Activated CD8-positive, alpha-beta T cell treated with anti-CD3 and anti-CD28 coated beads, Interleukin-2, amount 10 ng/mL, durations not matched to agents 7 days and 5 days (primary cell): ENCODE measurements at regions not wholly inside any gene's neighbourhood (a gene's known extent, or its start where the extent isn't known, plus 50 kb on each side); places are given as distances from the start of the nearest gene placed in this dataset.
A peak's percentile ranks its signal among the peaks of the same experiment; 100 is the strongest.

Source experiments
- ATAC-seq: fragments of 150-1000 bp; cut with Tn5 transposase; one replicate; pipeline ENCODE4 v1.10.0; 2021; ENCODE audit warnings: moderate library complexity
- CTCF ChIA-PET: fragments of 350-600 bp; sonication (Branson Sonifier 250); formaldehyde crosslinking; loops from one replicate; lab custom pipeline; 2021; ENCODE audit warnings: antibody characterized with exemption; lab: Charles Lee
- POLR2A ChIA-PET: fragments of 350-600 bp; sonication (Branson Sonifier 250); formaldehyde crosslinking; loops from one replicate; lab custom pipeline; 2021; ENCODE audit warnings: antibody characterized with exemption; lab: Charles Lee
- DNase-seq: peaks from one replicate; pipeline ENCODE4 v3.0.0-alpha.2; 2020
- H3K27ac Mint-ChIP-seq: one replicate; pipeline ENCODE4 v1.8.0; 2021; ENCODE audit warnings: mild to moderate bottlenecking, mixed read lengths
- H3K27me3 Mint-ChIP-seq: one replicate; pipeline ENCODE4 v1.8.0; 2021; ENCODE audit warnings: low read depth, mixed read lengths
- H3K36me3 Mint-ChIP-seq: one replicate; pipeline ENCODE4 v1.8.0; 2021; ENCODE audit warnings: low read depth, mixed read lengths
- H3K4me1 Mint-ChIP-seq: one replicate; pipeline ENCODE4 v1.8.0; 2021; ENCODE audit warnings: low read depth, mixed read lengths
- H3K4me3 Mint-ChIP-seq: one replicate; pipeline ENCODE4 v1.8.0; 2021; ENCODE audit warnings: mild to moderate bottlenecking, mixed read lengths
- H3K9me3 Mint-ChIP-seq: one replicate; pipeline ENCODE4 v1.8.0; 2022; ENCODE audit warnings: mixed read lengths; ENCODE audit not compliant: insufficient read depth

GRCh38 chr14:22699801-22700564, 55.8 kb upstream of the OR6J1 start:
- CTCF ChIA-PET = no interaction called here
- peaks cover 42% of the 10 kb centered on the region for H3K27me3 Mint-ChIP-seq
- DNase-seq (no peak), ATAC-seq (no peak)
- no peak overlapping the region for H3K27ac Mint-ChIP-seq
- no peak overlapping the region for H3K4me3 Mint-ChIP-seq
- no peaks in the 10 kb centered on the region for H3K4me1 Mint-ChIP-seq
- no peaks in the 10 kb centered on the region for H3K36me3 Mint-ChIP-seq
- POLR2A ChIA-PET = no interaction called here
- H3K9me3 Mint-ChIP-seq = no peaks in the 10 kb centered on the region

- CTCF ChIA-PET = interaction anchor here (0.6 kb wide), 1 partner anchor 110 kb away, joined by 3 read pairs; no protein-coding TSS in a partner anchor
- ATAC-seq = no peak
- H3K4me3 Mint-ChIP-seq = peak overlapping the region; percentile 85
- H3K27ac Mint-ChIP-seq = no peak overlapping the region
- H3K27me3 Mint-ChIP-seq = peaks cover 11% of the 10 kb centered on the region
- POLR2A ChIA-PET = interaction anchor here (0.7 kb wide), 1 partner anchor 142 kb away, joined by 3 read pairs; no protein-coding TSS in a partner anchor
- no peaks in the 10 kb centered on the region for H3K9me3 Mint-ChIP-seq
- H3K36me3 Mint-ChIP-seq = no peaks in the 10 kb centered on the region
- DNase-seq = no peak
- peaks cover 17% of the 10 kb centered on the region for H3K4me1 Mint-ChIP-seq
Measured at GRCh38 chr14:22713631-22713950, 52.9 kb upstream of the OXA1L start.

- H3K4me1 Mint-ChIP-seq = peaks cover 17% of the 10 kb centered on the region
- no peak overlapping the region for H3K4me3 Mint-ChIP-seq
- no peaks in the 10 kb centered on the region for H3K36me3 Mint-ChIP-seq
- no peaks in the 10 kb centered on the region for H3K9me3 Mint-ChIP-seq
- peaks cover 16% of the 10 kb centered on the region for H3K27me3 Mint-ChIP-seq
- ChIA-PET CTCF (interaction anchor here (0.9 kb wide), 1 partner anchor 138 kb away, joined by 3 read pairs; no protein-coding TSS in a partner anchor), POLR2A (no interaction called here)
- DNase-seq (no peak), ATAC-seq (no peak)
- H3K27ac Mint-ChIP-seq = no peak overlapping the region
Measured at GRCh38 chr14:22715186-22715812, 51.2 kb upstream of the OXA1L start.

- H3K27ac Mint-ChIP-seq = no peak overlapping the region
- H3K4me3 Mint-ChIP-seq = no peak overlapping the region
- DNase-seq (no peak), ATAC-seq (no peak)
- ChIA-PET POLR2A (no interaction called here), CTCF (interaction anchor here (0.9 kb wide), 1 partner anchor 137 kb away, joined by 3 read pairs; no protein-coding TSS in a partner anchor)
- H3K4me1 Mint-ChIP-seq = peaks cover 17% of the 10 kb centered on the region
- H3K36me3 Mint-ChIP-seq = no peaks in the 10 kb centered on the region
- no peaks in the 10 kb centered on the region for H3K9me3 Mint-ChIP-seq
- peaks cover 12% of the 10 kb centered on the region for H3K27me3 Mint-ChIP-seq
Measured at GRCh38 chr14:22715890-22716289, 50.6 kb upstream of the OXA1L start.
